Urinary bladder (tissue), 3 donors: ENCODE measurements at regions not wholly inside any gene's neighbourhood (a gene's known extent, or its start where the extent isn't known, plus 50 kb on each side); places are given as distances from the start of the nearest gene placed in this dataset.

ENCODE experiments used
- DNase-seq: peaks from one replicate; pipeline ENCODE4 v3.0.0-alpha.2; 2015; ENCODE audit errors: extremely low spot score
- H3K27ac ChIP-seq: one replicate; pipeline ENCODE4 v1.5.1; 2013; ENCODE audit warnings: low read depth, mild to moderate bottlenecking, moderate library complexity
- H3K36me3 ChIP-seq: one replicate; pipeline ENCODE4 v1.6.1; 2013; ENCODE audit warnings: mild to moderate bottlenecking, moderate library complexity; ENCODE audit not compliant: insufficient read depth
- H3K4me1 ChIP-seq: one replicate; pipeline ENCODE4 v1.6.1; 2013; ENCODE audit warnings: mild to moderate bottlenecking, moderate library complexity; ENCODE audit not compliant: insufficient read depth
- H3K4me3 ChIP-seq: one replicate; pipeline ENCODE4 v1.5.1; 2013; ENCODE audit warnings: low read depth, low read length
- WGBS: extraction: QIAGEN DNeasy Blood & Tissue Kit; methylation state at CpG from one replicate; pipeline ENCODE4 v1.1.7; 2013; 5-methylcytosine and 5-hydroxymethylcytosine counted together
- donor health status: healthy with polysubstance abuse.
- donor health status: healthy.

DNA sequence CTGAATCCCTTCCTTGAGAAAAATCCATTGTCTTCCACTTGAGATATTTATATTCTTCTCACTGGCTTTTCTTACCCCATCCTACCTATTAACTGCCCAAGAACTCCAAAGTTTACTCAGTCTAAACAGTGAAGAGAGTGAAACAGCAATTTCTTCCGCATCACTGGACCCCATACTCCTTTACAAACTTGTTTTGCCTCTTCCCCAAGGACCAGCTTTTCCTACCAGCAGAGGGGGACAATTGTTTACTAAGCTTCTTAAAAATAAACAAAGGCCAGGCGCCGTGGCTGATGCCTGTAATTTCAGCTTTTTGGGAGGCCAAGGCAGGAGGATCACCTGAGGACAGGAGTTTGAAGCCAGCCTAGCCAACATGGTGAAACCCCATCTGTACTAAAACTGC is 52.0 kb downstream of the LRATD1 start:
- Histone ChIP-seq H3K27ac (no peak overlapping the region), H3K4me3 (no peak overlapping the region), H3K4me1 (no peaks in the 10 kb centered on the region), H3K36me3 (no peaks in the 10 kb centered on the region)
- WGBS, result 78% methylated on average over 3 of the region's 3 CpGs
- DNase-seq, result no peak

- Histone ChIP-seq H3K4me3 (no peak overlapping the region), H3K27ac (no peak overlapping the region), H3K36me3 (no peaks in the 10 kb centered on the region), H3K4me1 (no peaks in the 10 kb centered on the region)
- DNase-seq, result no peak
- WGBS, result 88% methylated on average over 4 of the region's 4 CpGs
Measured at GRCh38 chr2:14690926-14691325, 58.4 kb downstream of the LRATD1 start.

GRCh38 chr2:14693874-14694273 is 61.4 kb downstream of the LRATD1 start:
- Histone ChIP-seq H3K36me3 (no peaks in the 10 kb centered on the region), H3K27ac (no peak overlapping the region), H3K4me3 (no peak overlapping the region), H3K4me1 (no peaks in the 10 kb centered on the region)
- DNase-seq, result no peak
- WGBS, result 77% methylated on average over 2 of the region's 2 CpGs

DNA sequence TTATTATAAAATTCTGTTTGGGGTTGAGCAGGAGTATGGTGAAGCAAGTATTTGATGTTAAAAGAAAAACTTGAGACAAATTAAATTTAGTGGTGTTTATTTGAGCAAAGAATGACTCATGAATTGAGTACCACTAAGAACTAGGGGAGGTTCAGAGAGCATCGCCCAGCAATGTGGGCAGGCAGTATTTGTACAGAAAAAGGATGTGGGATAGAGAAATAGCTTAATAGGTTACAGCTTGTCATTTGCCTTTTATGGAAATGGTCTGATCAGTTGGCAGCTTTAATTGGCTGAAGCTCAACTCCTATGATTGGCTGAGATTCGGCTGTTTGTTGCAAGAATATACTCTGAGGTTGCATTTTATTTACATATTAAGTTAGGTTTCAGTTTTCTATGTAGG is 68.2 kb downstream of the LRATD1 start:
- no peak overlapping the region for H3K27ac ChIP-seq
- no peak overlapping the region for H3K4me3 ChIP-seq
- H3K36me3 ChIP-seq, result no peaks in the 10 kb centered on the region
- no peak for DNase-seq
- 78% methylated on average over 2 of the region's 2 CpGs for WGBS
- no peaks in the 10 kb centered on the region for H3K4me1 ChIP-seq

- H3K27ac ChIP-seq, result no peak overlapping the region
- no peak for DNase-seq
- H3K4me3 ChIP-seq, result no peak overlapping the region
- no peaks in the 10 kb centered on the region for H3K4me1 ChIP-seq
- H3K36me3 ChIP-seq, result no peaks in the 10 kb centered on the region
- WGBS, result 85% methylated on average over 3 of the region's 3 CpGs
Measured at GRCh38 chr2:14702258-14702657, 69.7 kb downstream of the LRATD1 start.

GRCh38 chr2:14706201-14706600 is 73.7 kb downstream of the LRATD1 start:
- WGBS, result 99% methylated on average over 1 of the region's 1 CpG
- DNase-seq, result no peak
- no peaks in the 10 kb centered on the region for H3K36me3 ChIP-seq
- H3K4me1 ChIP-seq, result no peaks in the 10 kb centered on the region
- H3K27ac ChIP-seq, result no peak overlapping the region
- no peak overlapping the region for H3K4me3 ChIP-seq

GRCh38 chr2:14712111-14712510 is 79.6 kb downstream of the LRATD1 start:
- H3K27ac ChIP-seq, result no peak overlapping the region
- no peaks in the 10 kb centered on the region for H3K4me1 ChIP-seq
- DNase-seq, result no peak
- 47% methylated on average over 5 of the region's 5 CpGs for WGBS
- H3K36me3 ChIP-seq, result no peaks in the 10 kb centered on the region
- H3K4me3 ChIP-seq, result no peak overlapping the region

DNA sequence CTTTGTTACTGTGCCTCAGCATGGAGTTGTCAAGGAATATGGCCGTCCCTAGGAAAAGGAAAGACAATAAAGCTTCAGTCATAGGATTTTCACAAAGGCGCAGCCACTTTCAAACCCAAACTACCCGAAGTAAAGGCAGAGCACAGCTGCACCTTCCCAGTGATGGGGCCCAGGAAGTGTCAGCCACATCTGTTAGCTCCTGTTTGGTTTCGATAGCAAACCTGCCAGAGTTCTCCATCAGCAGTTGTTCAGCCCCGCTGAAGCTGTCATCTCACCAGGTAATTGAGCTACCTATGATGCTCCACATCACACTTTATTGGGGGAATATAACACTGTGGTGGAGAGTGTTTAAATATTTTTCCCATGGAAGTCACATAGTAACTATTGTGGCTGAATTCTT is 80.7 kb downstream of the LRATD1 start:
- Histone ChIP-seq H3K36me3 (no peaks in the 10 kb centered on the region), H3K4me3 (no peak overlapping the region), H3K4me1 (no peaks in the 10 kb centered on the region), H3K27ac (no peak overlapping the region)
- DNase-seq, result no peak
- 86% methylated on average over 5 of the region's 5 CpGs for WGBS

GRCh38 chr2:14715600-14715999 is 83.1 kb downstream of the LRATD1 start:
- no peaks in the 10 kb centered on the region for H3K4me1 ChIP-seq
- H3K36me3 ChIP-seq, result no peaks in the 10 kb centered on the region
- no peak for DNase-seq
- no peak overlapping the region for H3K27ac ChIP-seq
- WGBS, result 92% methylated on average over 1 of the region's 1 CpG
- H3K4me3 ChIP-seq, result no peak overlapping the region

DNA sequence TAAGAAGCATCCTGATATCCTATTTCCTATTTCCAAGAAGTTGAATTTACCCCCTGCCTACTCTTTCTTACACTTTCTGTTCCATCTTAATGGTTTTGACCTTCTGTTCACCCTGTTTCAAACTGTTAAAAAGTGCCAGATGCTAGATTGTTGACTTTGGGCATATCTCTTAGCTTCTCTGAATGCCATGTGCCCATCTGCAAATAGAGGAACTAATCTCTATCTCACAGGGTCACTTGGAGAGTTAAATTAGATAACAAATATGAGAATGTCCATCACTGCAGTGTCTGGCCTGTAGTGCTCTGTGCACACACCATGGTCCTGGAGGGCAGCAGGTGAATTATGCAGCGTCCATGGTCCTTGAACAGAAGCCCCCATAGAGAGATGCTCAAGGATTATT is 83.8 kb downstream of the LRATD1 start:
- Histone ChIP-seq H3K4me1 (no peaks in the 10 kb centered on the region), H3K27ac (no peak overlapping the region), H3K4me3 (no peak overlapping the region), H3K36me3 (no peaks in the 10 kb centered on the region)
- WGBS, result 38% methylated on average over 1 of the region's 1 CpG
- no peak for DNase-seq

DNA sequence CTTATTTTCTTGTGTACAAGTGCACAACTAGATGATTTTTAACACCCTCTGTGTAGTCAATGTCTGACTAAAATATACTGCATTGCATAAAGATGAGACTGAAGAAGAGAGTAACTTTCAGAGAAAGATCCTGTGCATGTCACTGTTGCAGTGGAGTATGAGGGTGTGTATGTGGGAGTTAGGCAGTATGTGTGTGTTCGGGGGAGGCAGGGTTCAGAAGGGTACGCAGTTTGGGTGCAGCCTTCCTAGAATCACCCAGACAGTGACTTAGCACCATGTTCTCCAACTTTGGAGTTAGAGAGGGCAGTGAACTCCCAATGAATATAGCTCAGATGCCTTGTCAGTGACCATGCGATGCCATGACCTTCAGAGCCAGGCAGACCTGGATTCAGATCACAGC is 84.6 kb downstream of the LRATD1 start:
- DNase-seq, result no peak

GRCh38 chr2:14720319-14720718 is 87.8 kb downstream of the LRATD1 start:
- no peaks in the 10 kb centered on the region for H3K4me1 ChIP-seq
- H3K4me3 ChIP-seq, result no peak overlapping the region
- no peak for DNase-seq
- H3K27ac ChIP-seq, result no peak overlapping the region
- WGBS, result 75% methylated on average over 5 of the region's 5 CpGs
- no peaks in the 10 kb centered on the region for H3K36me3 ChIP-seq

More for the DNA sequence above, 84.6 kb downstream of the LRATD1 start:
- WGBS, result 93% methylated on average over 3 of the region's 3 CpGs
- Histone ChIP-seq H3K4me3 (no peak overlapping the region), H3K4me1 (no peaks in the 10 kb centered on the region), H3K27ac (no peak overlapping the region), H3K36me3 (no peaks in the 10 kb centered on the region)

DNA sequence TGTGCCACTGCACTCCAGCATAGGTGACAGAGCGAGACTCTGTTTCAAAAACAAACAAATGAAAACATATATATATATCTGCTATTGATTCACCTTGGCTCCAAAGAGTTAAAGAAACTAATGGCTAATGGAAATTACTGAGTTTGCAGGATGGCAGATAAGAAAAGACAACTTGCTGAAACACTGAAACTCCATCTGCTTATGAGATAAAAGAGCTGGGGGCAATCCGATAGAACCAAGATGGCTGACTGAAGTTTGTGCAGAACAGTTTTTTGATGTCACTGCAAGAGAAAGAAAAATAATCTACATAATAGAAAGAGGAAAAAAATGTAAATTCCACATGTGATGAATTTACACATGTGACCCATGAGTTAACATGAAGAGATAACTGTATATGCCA is 88.2 kb downstream of the LRATD1 start:
- no peak for DNase-seq

DNA sequence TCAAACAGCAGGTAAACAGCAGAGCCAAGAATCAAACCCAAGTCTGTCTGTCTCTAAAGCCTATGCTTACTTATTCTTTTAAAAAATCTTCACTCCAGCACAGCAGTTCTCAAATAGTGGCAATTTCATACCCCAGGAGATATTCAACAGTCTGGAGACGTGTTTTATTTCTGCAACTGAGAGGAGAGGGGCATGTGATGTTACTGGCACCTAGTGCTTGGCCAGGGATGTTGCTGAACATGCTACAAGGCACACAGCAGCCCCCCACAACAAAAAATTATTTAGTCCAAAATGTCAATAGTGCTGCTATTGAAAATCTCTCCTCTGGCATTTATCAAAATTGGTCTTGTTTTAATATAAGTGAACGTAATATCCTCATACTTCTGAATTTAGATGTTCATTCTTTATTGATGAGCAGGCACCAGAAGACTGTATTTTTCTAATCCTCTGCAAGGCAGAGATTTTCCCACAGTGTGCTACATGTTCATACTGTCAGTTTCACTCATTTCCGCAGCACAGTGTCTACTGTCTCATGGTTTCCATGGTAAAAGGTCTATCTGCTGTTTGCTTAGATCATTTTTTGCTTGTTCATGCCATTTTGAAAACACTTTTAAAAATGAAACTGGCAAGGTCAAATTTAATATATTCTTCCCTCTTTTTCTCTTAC is 90.5 kb downstream of the LRATD1 start:
- Histone ChIP-seq H3K4me3 (no peak overlapping the region), H3K27ac (no peak overlapping the region), H3K36me3 (no peaks in the 10 kb centered on the region), H3K4me1 (no peaks in the 10 kb centered on the region)
- WGBS, result 59% methylated on average over 3 of the region's 3 CpGs
- DNase-seq, result no peak

More for the DNA sequence above, 88.2 kb downstream of the LRATD1 start:
- 83% methylated on average over 2 of the region's 2 CpGs for WGBS
- no peak overlapping the region for H3K27ac ChIP-seq
- no peaks in the 10 kb centered on the region for H3K36me3 ChIP-seq
- H3K4me3 ChIP-seq, result no peak overlapping the region
- H3K4me1 ChIP-seq, result no peaks in the 10 kb centered on the region

DNA sequence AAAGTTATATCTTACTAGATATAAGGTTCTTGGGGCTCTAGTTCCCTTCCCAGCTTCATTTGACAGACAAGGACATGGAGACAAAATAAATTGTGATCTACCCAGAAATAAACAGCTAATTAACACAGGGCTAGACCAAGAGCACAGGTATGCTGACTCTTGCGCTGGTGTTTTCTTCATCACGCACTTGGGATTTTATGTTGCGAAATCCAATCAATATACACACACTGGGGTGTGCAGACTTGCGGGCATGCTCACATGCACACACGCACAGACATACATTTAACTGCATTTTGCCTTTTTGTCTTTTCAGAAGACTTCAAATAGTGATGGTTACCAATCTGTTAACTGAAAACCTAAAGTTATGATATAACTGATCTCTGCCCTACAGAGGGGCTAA is 91.2 kb downstream of the LRATD1 start:
- 75% methylated on average over 5 of the region's 5 CpGs for WGBS

More for the DNA sequence above, 91.2 kb downstream of the LRATD1 start:
- Histone ChIP-seq H3K4me1 (no peaks in the 10 kb centered on the region), H3K4me3 (no peak overlapping the region), H3K27ac (no peak overlapping the region), H3K36me3 (no peaks in the 10 kb centered on the region)
- DNase-seq, result no peak
